Panc1 (cell line): ENCODE measurements at regions not wholly inside any gene's neighbourhood (a gene's known extent, or its start where the extent isn't known, plus 50 kb on each side); places are given as distances from the start of the nearest gene placed in this dataset.

Experiments
- ATAC-seq: fragments of 200-7000 bp; cut with Tn5 transposase; 2 replicates; pipeline ENCODE4 v1.9.1; 2020; ENCODE audit warnings: mild to moderate bottlenecking, moderate library complexity
- BruUV-seq: library from RNA; stranded (reverse); fragments of 400-500 nt; replicated peaks from 2 replicates; lab custom pipeline; 2021; lab: Mats Ljungman, UMichigan
- CTCF ChIA-PET: fragments of 300-600 bp; sonication (Branson Sonifier 250); formaldehyde crosslinking; loops from one replicate; lab custom pipeline; 2022; ENCODE audit warnings: antibody characterized with exemption; lab: Charles Lee
- POLR2A ChIA-PET: fragments of 300-600 bp; sonication (Branson Sonifier 250); formaldehyde crosslinking; loops from one replicate; lab custom pipeline; 2022; ENCODE audit warnings: antibody characterized with exemption; lab: Charles Lee
- DNase-seq: peaks from one replicate; pipeline ENCODE4 v3.0.0-alpha.2; 2010; ENCODE audit warnings: low read depth, low spot score
- H3K27ac ChIP-seq: 2 replicates; pipeline ENCODE4 v1.5.1; 2011; ENCODE audit warnings: mild to moderate bottlenecking, low read length, inconsistent platforms
- H3K27me3 ChIP-seq: fragments of 200-500 bp; sonication (Bioruptor generic); 2 replicates; pipeline ENCODE4 v1.6.0; 2014; ENCODE audit warnings: low read length, inconsistent platforms; ENCODE audit not compliant: control insufficient read depth, insufficient read depth
- H3K36me3 ChIP-seq: fragments of 200-500 bp; sonication (Bioruptor generic); 2 replicates; pipeline ENCODE4 v1.5.1; 2014; ENCODE audit warnings: inconsistent platforms, mild to moderate bottlenecking, low read length, moderate library complexity; ENCODE audit not compliant: control insufficient read depth, insufficient read depth
- H3K4me1 ChIP-seq: 2 replicates; pipeline ENCODE4 v1.5.1; 2011; ENCODE audit warnings: inconsistent platforms, mild to moderate bottlenecking, low read length, moderate library complexity; ENCODE audit not compliant: control insufficient read depth, insufficient read depth
- H3K4me3 ChIP-seq, 2 experiments: 2 replicates each; pipeline ENCODE4 v1.5.1; 2011 to 2012; ENCODE audit warnings: low read depth in 2 of 2, low read length in 2 of 2, mild to moderate bottlenecking in 2 of 2, inconsistent platforms in 1 of 2, moderate library complexity in 1 of 2
- H3K9me3 ChIP-seq: fragments of 200-500 bp; sonication (Bioruptor generic); 2 replicates; pipeline ENCODE4 v1.5.1; 2014; ENCODE audit warnings: low read depth, mild to moderate bottlenecking, inconsistent platforms, low read length, moderate library complexity; ENCODE audit not compliant: control insufficient read depth, insufficient read depth
- POLR2AphosphoS5 ChIP-seq: IDR thresholded peaks from 2 replicates; pipeline ENCODE4 v1.6.1; 2012; ENCODE audit warnings: mild to moderate bottlenecking, low read depth, low read length, moderate library complexity
- SIN3A ChIP-seq: IDR thresholded peaks from 2 replicates; pipeline ENCODE4 v1.6.1; 2012; ENCODE audit warnings: low read depth, mild to moderate bottlenecking, low read length, moderate library complexity, borderline replicate concordance; ENCODE audit not compliant: insufficient read depth
- TCF7L2 ChIP-seq: IDR thresholded peaks from 2 replicates; pipeline ENCODE4 v1.6.1; 2011; ENCODE audit warnings: mild to moderate bottlenecking, low read depth, low read length, inconsistent platforms
- in situ Hi-C: cut with HindIII; loops from 2 replicates; pipeline ENCODE4 v1.10.0; 2016; ENCODE audit warnings: low sequenced_read_pairs, low pct_unique_long_range_greater_than_20kb
- intact Hi-C: fragments of 100-400 bp; cut with micrococcal nuclease; formaldehyde crosslinking; loops from one replicate; pipeline ENCODE4 v1.10.0; 2022; ENCODE audit not compliant: unreplicated experiment
- TF ChIP-seq, protein P1 (sequence below): fragments of 450-650 bp; IDR thresholded peaks from 2 replicates; pipeline ENCODE4 v1.5.1; 2017; ENCODE audit warnings: mild to moderate bottlenecking
- TF ChIP-seq, protein P2 (sequence below), 2 experiments: IDR thresholded peaks; 2 replicates each; pipeline ENCODE4 v1.6.1; 2011 to 2012; ENCODE audit warnings: low read depth in 2 of 2, control low read depth in 1 of 2, low read length in 1 of 2, mild to moderate bottlenecking in 1 of 2, moderate library complexity in 1 of 2; ENCODE audit not compliant: insufficient read depth in 1 of 2

DNA sequence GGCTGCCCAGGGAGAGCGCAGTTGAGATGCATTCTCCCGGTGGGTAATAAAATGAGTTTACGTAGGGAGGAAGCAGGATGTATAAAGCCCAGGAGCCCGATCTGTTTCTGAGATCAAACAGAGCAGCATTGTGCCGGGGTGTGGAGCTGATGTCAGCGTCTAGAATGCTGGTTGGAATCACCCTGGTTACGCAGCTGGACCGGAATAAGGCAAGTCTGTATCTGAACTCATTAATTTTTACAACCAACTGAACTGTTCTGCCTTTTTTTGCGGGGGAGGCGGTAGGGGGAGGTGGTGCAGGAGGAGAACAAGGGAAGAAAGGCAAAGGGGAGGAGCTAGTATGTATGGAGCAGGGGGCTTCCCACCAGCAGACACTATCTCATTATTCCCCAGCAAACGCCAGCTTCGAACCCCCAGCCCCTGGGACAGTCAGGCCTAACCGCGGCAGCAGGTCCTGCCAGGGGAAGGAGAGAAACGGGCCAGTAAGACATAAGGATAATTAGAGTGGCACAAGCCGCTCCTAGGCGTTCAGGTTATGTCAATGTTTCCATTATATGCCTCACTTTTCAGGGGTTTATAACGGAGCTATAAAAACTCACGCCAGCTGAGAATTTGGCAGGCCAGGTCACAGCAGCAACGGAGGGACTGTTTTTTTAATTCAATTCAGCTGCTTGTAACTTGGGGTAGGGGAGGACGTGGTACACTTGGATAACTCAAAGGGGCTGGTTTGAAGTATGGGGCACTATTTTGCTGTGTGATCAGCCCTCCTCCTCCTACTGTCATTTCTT lies 175.3 kb upstream of the HES1 start:
- H3K4me1 ChIP-seq: no peaks in the 10 kb centered on the region
- POLR2A ChIA-PET: no interaction called here
- TF ChIP-seq SIN3A (no peak), POLR2AphosphoS5 (no peak), TCF7L2 (no peak)
- TF ChIP-seq, protein P1, sequence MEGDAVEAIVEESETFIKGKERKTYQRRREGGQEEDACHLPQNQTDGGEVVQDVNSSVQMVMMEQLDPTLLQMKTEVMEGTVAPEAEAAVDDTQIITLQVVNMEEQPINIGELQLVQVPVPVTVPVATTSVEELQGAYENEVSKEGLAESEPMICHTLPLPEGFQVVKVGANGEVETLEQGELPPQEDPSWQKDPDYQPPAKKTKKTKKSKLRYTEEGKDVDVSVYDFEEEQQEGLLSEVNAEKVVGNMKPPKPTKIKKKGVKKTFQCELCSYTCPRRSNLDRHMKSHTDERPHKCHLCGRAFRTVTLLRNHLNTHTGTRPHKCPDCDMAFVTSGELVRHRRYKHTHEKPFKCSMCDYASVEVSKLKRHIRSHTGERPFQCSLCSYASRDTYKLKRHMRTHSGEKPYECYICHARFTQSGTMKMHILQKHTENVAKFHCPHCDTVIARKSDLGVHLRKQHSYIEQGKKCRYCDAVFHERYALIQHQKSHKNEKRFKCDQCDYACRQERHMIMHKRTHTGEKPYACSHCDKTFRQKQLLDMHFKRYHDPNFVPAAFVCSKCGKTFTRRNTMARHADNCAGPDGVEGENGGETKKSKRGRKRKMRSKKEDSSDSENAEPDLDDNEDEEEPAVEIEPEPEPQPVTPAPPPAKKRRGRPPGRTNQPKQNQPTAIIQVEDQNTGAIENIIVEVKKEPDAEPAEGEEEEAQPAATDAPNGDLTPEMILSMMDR: no peak
- TF ChIP-seq, protein P2, sequence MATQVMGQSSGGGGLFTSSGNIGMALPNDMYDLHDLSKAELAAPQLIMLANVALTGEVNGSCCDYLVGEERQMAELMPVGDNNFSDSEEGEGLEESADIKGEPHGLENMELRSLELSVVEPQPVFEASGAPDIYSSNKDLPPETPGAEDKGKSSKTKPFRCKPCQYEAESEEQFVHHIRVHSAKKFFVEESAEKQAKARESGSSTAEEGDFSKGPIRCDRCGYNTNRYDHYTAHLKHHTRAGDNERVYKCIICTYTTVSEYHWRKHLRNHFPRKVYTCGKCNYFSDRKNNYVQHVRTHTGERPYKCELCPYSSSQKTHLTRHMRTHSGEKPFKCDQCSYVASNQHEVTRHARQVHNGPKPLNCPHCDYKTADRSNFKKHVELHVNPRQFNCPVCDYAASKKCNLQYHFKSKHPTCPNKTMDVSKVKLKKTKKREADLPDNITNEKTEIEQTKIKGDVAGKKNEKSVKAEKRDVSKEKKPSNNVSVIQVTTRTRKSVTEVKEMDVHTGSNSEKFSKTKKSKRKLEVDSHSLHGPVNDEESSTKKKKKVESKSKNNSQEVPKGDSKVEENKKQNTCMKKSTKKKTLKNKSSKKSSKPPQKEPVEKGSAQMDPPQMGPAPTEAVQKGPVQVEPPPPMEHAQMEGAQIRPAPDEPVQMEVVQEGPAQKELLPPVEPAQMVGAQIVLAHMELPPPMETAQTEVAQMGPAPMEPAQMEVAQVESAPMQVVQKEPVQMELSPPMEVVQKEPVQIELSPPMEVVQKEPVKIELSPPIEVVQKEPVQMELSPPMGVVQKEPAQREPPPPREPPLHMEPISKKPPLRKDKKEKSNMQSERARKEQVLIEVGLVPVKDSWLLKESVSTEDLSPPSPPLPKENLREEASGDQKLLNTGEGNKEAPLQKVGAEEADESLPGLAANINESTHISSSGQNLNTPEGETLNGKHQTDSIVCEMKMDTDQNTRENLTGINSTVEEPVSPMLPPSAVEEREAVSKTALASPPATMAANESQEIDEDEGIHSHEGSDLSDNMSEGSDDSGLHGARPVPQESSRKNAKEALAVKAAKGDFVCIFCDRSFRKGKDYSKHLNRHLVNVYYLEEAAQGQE (IDR thresholded peaks at IDR 0.05; ENCODE audit: insufficient read depth in 1 of 2, low read depth in 2 of 2, low read length in 1 of 2): no peak
- H3K36me3 ChIP-seq: no peaks in the 10 kb centered on the region
- BruUV-seq: no TSS peak
- intact Hi-C loops (no loop called here), in situ Hi-C loops (no loop called here)
- no peak overlapping the region for H3K4me3 ChIP-seq
- DNase-seq (no peak), ATAC-seq (no peak)
- peaks cover 3% of the 10 kb centered on the region; the same call in 1 of the 2 replicates for H3K9me3 ChIP-seq
- CTCF ChIA-PET: no interaction called here
- H3K27me3 ChIP-seq: no peaks in the 10 kb centered on the region
- H3K27ac ChIP-seq: no peak overlapping the region

DNA sequence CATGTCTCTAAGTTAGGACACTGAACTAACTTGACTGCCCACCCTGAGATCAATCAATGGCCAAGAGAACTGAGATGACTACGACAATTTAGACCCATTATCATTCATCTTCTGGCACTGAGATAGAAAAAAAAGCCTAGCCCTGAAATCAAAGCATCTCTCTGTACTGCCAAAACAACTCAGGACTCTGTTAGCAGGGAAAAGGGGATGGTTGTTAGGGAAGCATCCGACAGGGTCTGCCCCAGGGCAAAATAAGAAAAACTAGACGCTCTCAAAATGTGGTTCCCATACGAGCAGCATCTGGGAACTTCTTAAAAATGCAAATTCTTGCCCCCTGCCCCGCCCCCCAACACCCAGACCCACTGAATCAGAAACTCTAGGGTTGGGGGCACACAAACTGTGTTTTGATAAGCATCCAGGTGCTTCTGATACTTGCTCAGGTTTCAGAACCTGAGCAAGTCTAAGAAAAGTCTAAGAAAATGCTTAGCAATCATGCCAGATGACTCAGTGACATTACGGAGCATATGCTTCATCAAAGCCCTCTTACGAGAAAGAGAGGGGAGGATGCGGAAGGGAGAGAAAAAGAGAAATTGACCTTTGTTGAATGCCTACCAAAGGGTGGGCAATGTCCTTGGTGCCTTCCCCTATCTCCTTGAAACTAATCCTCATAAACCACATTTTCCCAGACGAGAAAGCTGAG lies 172.8 kb upstream of the HES1 start:
- DNase-seq: no peak
- no peaks in the 10 kb centered on the region for H3K4me1 ChIP-seq
- H3K36me3 ChIP-seq: no peaks in the 10 kb centered on the region
- H3K27me3 ChIP-seq: no peaks in the 10 kb centered on the region
- ChIA-PET POLR2A (no interaction called here), CTCF (no interaction called here)
- H3K27ac ChIP-seq: no peak overlapping the region
- no peaks in the 10 kb centered on the region for H3K9me3 ChIP-seq
- intact Hi-C loops (no loop called here), in situ Hi-C loops (no loop called here)
- no TSS peak for BruUV-seq
- ATAC-seq: no peak
- TF ChIP-seq, protein P1: no peak
- TF ChIP-seq, protein P2 (IDR thresholded peaks at IDR 0.05; ENCODE audit: insufficient read depth in 1 of 2, low read depth in 2 of 2, low read length in 1 of 2): no peak
- TF ChIP-seq SIN3A: no peak
- no peak for TF ChIP-seq TCF7L2
- no peak for TF ChIP-seq POLR2AphosphoS5
- no peak overlapping the region for H3K4me3 ChIP-seq
